ENCODE measurements at regions not wholly inside any gene's neighbourhood (a gene's known extent, or its start where the extent isn't known, plus 50 kb on each side); places are given as distances from the start of the nearest gene placed in this dataset.

DNA sequence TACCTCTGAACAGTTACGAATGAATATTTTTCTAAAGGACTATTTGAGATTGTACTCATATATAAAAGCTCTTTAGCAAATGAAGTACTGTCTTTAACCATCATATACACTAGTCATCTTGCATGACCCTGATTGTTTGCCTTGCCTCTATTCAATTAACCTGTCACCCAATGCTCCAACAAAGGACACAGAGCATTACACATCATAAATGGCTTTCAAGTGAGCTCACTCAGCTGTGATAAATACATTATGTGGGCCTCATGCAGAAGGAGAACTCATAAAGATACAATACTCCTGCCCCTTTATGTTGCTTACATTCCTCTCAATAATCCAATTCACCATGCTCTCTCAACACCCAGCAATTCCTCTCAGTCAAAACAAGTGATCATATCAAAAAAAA lies 993.0 kb upstream of the PRMT6 start:
- POLR2A ChIA-PET: no interaction called here
- no peaks in the 10 kb centered on the region for H3K4me1 ChIP-seq (ENCODE audit: control insufficient read depth, insufficient read depth, low read length)
- BruUV-seq (replicated peaks): no TSS peak
- H3K27ac ChIP-seq (ENCODE audit: control insufficient read depth, insufficient read depth): no peak overlapping the region
- 55% methylated on average over 1 of the region's 1 CpG for WGBS (ENCODE audit: insufficient coverage, insufficient replicate concordance, low lambda C conversion rate, missing lambda C conversion rate)
- FAIRE-seq (no peak), ATAC-seq (no peak), DNase-seq (ENCODE audit: low read depth, low spot score) (no peak)
- no peaks in the 10 kb centered on the region for H4K20me1 ChIP-seq (ENCODE audit: control insufficient read depth, insufficient read depth)
- no peak overlapping the region for H3K4me2 ChIP-seq (ENCODE audit: control insufficient read depth, insufficient read depth)
- no peak overlapping the region for H2AFZ ChIP-seq (ENCODE audit: control insufficient read depth, low read depth, low read length)
- H3K27me3 ChIP-seq (replicated peaks in 1 of 2; ENCODE audit: control insufficient read depth in 2 of 2, insufficient read depth in 2 of 2, low read length in 1 of 2): no peaks in the 10 kb centered on the region
- no peak overlapping the region for H3K9ac ChIP-seq (ENCODE audit: control insufficient read depth, insufficient read depth, low read length)
- intact Hi-C loops (cut with micrococcal nuclease; ENCODE audit: unreplicated experiment): loop anchor here (10.0 kb wide), 1 partner anchor 61 kb away; no protein-coding TSS in a partner anchor
- H3K4me3 ChIP-seq: no peak overlapping the region
- RAD21 ChIA-PET (ENCODE audit: unreplicated experiment): no interaction called here
- SMC1A ChIA-PET (ENCODE audit: uncharacterized antibody, unreplicated experiment): interaction anchor here (1.2 kb wide), 1 partner anchor 8 kb away, joined by 3 read pairs; no protein-coding TSS in a partner anchor
- no peaks in the 10 kb centered on the region for H3K9me3 ChIP-seq (replicated peaks; ENCODE audit: control insufficient read depth, insufficient read depth, low read length)
- in situ Hi-C loops (cut with MboI): no loop called here
- CTCF ChIA-PET: no interaction called here
- H3K36me3 ChIP-seq (ENCODE audit: control insufficient read depth in 2 of 2, insufficient read depth in 2 of 2, low read length in 1 of 2): no peaks in the 10 kb centered on the region
- H3K79me2 ChIP-seq (ENCODE audit: control insufficient read depth, insufficient read depth, low read length): no peaks in the 10 kb centered on the region
- TF ChIP-seq TARDBP (IDR thresholded peaks at IDR 0.05; ENCODE audit: borderline replicate concordance): no peak
- no peak for TF ChIP-seq SMARCA5 (IDR thresholded peaks at IDR 0.05)
- no peak for TF ChIP-seq RELA (IDR thresholded peaks at IDR 0.05; ENCODE audit: borderline replicate concordance, partially characterized antibody)

DNA sequence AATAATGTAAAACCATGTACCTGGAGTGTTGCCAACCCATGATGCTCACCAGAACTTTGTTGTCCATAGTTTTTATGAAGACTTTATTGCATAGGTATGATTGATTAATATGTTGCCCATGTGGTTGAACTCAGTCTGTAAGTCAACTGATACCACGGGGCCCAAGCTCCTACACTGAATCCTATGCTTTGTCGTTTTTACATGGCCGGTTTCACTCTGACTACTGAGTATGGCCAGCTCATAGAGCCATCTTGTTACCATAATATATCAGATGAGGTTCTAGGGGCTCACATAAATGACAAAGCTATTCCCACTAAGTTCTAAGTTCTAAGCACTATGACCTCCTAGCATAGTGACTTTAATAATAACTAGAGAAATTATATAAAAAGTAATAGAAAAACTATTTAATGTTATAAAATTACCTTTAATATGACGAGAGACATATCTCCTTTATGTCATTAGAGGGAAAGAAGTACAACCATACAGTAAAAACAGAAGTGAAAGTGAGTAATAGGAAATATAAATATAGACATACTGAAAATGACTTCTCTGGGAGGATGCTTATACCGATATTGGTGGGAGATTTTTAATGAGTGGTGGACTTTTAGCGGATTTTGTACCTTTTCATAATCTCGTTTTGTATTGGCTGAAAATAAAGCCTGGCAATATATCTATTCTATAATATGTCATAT lies 983.4 kb upstream of the PRMT6 start:
- Histone ChIP-seq H3K27ac (ENCODE audit: control insufficient read depth, insufficient read depth) (no peak overlapping the region), H2AFZ (ENCODE audit: control insufficient read depth, low read depth, low read length) (no peak overlapping the region; the same call in 1 of the 2 replicates), H4K20me1 (ENCODE audit: control insufficient read depth, insufficient read depth) (no peaks in the 10 kb centered on the region), H3K36me3 (ENCODE audit: control insufficient read depth in 2 of 2, insufficient read depth in 2 of 2, low read length in 1 of 2) (no peaks in the 10 kb centered on the region), H3K4me2 (ENCODE audit: control insufficient read depth, insufficient read depth) (no peak overlapping the region), H3K9ac (ENCODE audit: control insufficient read depth, insufficient read depth, low read length) (no peak overlapping the region), H3K4me3 (no peak overlapping the region), H3K27me3 (replicated peaks in 1 of 2; ENCODE audit: control insufficient read depth in 2 of 2, insufficient read depth in 2 of 2, low read length in 1 of 2) (no peaks in the 10 kb centered on the region), H3K4me1 (ENCODE audit: control insufficient read depth, insufficient read depth, low read length) (no peaks in the 10 kb centered on the region), H3K79me2 (ENCODE audit: control insufficient read depth, insufficient read depth, low read length) (no peaks in the 10 kb centered on the region), H3K9me3 (replicated peaks; ENCODE audit: control insufficient read depth, insufficient read depth, low read length) (no peaks in the 10 kb centered on the region)
- no peak for DNase-seq (ENCODE audit: low read depth, low spot score)
- SMC1A ChIA-PET (ENCODE audit: uncharacterized antibody, unreplicated experiment): no interaction called here
- CTCF ChIA-PET: no interaction called here
- intact Hi-C loops (cut with micrococcal nuclease; ENCODE audit: unreplicated experiment): no loop called here
- no peak for FAIRE-seq
- no TSS peak for BruUV-seq (replicated peaks)
- TF ChIP-seq ATF7 (IDR thresholded peaks at IDR 0.05; ENCODE audit: low read depth): peak; percentile 45; the same call in 1 of the 2 replicates
- no peak for TF ChIP-seq EP300 (IDR thresholded peaks at IDR 0.05; ENCODE audit: borderline replicate concordance in 1 of 2, control insufficient read depth in 1 of 2, low read depth in 2 of 2, low read length in 2 of 2)
- TF ChIP-seq RBBP5 (conservative IDR thresholded peaks at IDR 0.05): no peak
- TF ChIP-seq MEF2B (IDR thresholded peaks at IDR 0.05; ENCODE audit: partially characterized antibody, poor library complexity, severe bottlenecking): peak; percentile 22
- TF ChIP-seq, protein P1, sequence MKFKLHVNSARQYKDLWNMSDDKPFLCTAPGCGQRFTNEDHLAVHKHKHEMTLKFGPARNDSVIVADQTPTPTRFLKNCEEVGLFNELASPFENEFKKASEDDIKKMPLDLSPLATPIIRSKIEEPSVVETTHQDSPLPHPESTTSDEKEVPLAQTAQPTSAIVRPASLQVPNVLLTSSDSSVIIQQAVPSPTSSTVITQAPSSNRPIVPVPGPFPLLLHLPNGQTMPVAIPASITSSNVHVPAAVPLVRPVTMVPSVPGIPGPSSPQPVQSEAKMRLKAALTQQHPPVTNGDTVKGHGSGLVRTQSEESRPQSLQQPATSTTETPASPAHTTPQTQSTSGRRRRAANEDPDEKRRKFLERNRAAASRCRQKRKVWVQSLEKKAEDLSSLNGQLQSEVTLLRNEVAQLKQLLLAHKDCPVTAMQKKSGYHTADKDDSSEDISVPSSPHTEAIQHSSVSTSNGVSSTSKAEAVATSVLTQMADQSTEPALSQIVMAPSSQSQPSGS (IDR thresholded peaks at IDR 0.05; ENCODE audit: low read length): peak; percentile 65
- peak; percentile 82 for TF ChIP-seq NFIC (IDR thresholded peaks at IDR 0.05; ENCODE audit: low read depth, low read length)
- TF ChIP-seq MEF2A (IDR thresholded peaks at IDR 0.05; ENCODE audit: insufficient read depth, low read depth, low read length): peak; percentile 54; the same call in 1 of the 2 replicates
- TF ChIP-seq CREB1 (IDR thresholded peaks at IDR 0.05; ENCODE audit: low read depth): 0 out of 2 replicates have a peak, but pooled peaks have one; percentile 36
- TF ChIP-seq SMAD5 (IDR thresholded peaks at IDR 0.05; ENCODE audit: low read depth): no peak
- peak; percentile 63 for TF ChIP-seq MTA2 (IDR thresholded peaks at IDR 0.05; ENCODE audit: low read depth)
- peak; percentile 93 for TF ChIP-seq JUNB (IDR thresholded peaks at IDR 0.05)
- RAD21 ChIA-PET (ENCODE audit: unreplicated experiment): no interaction called here
- WGBS (ENCODE audit: insufficient coverage, insufficient replicate concordance, low lambda C conversion rate, missing lambda C conversion rate): 24% methylated on average over 7 of the region's 7 CpGs
- in situ Hi-C loops (cut with MboI): no loop called here
- ATAC-seq: peak; percentile 99
- POLR2A ChIA-PET: no interaction called here

Data from GM12878 (cell line).